NCI-H748 treated with DMSO at 0.1 percent for 48 hours (cell line): ENCODE measurements at regions not wholly inside any gene's neighbourhood (a gene's known extent, or its start where the extent isn't known, plus 50 kb on each side); places are given as distances from the start of the nearest gene placed in this dataset.
"Not testable (repeated sequence)": the region's sequence is repeated elsewhere in the genome, so short reads cannot be mapped to it uniquely, and the experiment has no call there.

ENCODE experiments used
- DNase-seq: peaks from one replicate; lab custom pipeline; 2025; lab: John Stamatoyannopoulos, UW

GRCh38 chr3:174336784-174337183 is 522.4 kb upstream of the NAALADL2 start:
- no peak for DNase-seq

GRCh38 chr3:174337227-174337626 is 521.9 kb upstream of the NAALADL2 start:
- no peak for DNase-seq

- DNase-seq, result no peak
Observed at GRCh38 chr3:174340624-174341587, 518.2 kb upstream of the NAALADL2 start.

- no peak for DNase-seq
Observed at GRCh38 chr3:174342171-174342570, 517.0 kb upstream of the NAALADL2 start.

- DNase-seq, result no peak
Observed at GRCh38 chr3:174342941-174343501, 516.1 kb upstream of the NAALADL2 start.

GRCh38 chr3:174346141-174346540 is 513.0 kb upstream of the NAALADL2 start:
- DNase-seq, result no peak

- no peak for DNase-seq
Observed at GRCh38 chr3:174346571-174346970, 512.6 kb upstream of the NAALADL2 start.

- no peak for DNase-seq
Observed at GRCh38 chr3:174347474-174348138, 511.5 kb upstream of the NAALADL2 start.

GRCh38 chr3:174352227-174352626 is 506.9 kb upstream of the NAALADL2 start:
- DNase-seq, result no peak

GRCh38 chr3:174355505-174355904 is 503.6 kb upstream of the NAALADL2 start:
- DNase-seq, result peak; percentile 4

GRCh38 chr3:174356596-174356995 is 502.5 kb upstream of the NAALADL2 start:
- no peak for DNase-seq

GRCh38 chr3:174358252-174358651 is 500.9 kb upstream of the NAALADL2 start:
- DNase-seq, result no peak

GRCh38 chr3:174362556-174362955 is 496.6 kb upstream of the NAALADL2 start:
- no peak for DNase-seq

- no peak for DNase-seq
Observed at GRCh38 chr3:174363256-174363655, 495.9 kb upstream of the NAALADL2 start.

GRCh38 chr3:174365796-174366195 is 493.3 kb upstream of the NAALADL2 start:
- no peak for DNase-seq

GRCh38 chr3:174366904-174367303 is 492.2 kb upstream of the NAALADL2 start:
- not testable (repeated sequence) for DNase-seq

- no peak for DNase-seq
Observed at GRCh38 chr3:174376346-174376745, 482.8 kb upstream of the NAALADL2 start.

GRCh38 chr3:174377096-174377495 is 482.0 kb upstream of the NAALADL2 start:
- no peak for DNase-seq

GRCh38 chr3:174377684-174378083 is 481.4 kb upstream of the NAALADL2 start:
- no peak for DNase-seq

GRCh38 chr3:174382878-174383277 is 476.3 kb upstream of the NAALADL2 start:
- DNase-seq, result no peak

- DNase-seq, result no peak
Observed at GRCh38 chr3:174387736-174388135, 471.4 kb upstream of the NAALADL2 start.

GRCh38 chr3:174397848-174398247 is 461.3 kb upstream of the NAALADL2 start:
- DNase-seq, result no peak

- no peak for DNase-seq
Observed at GRCh38 chr3:174398761-174399160, 460.4 kb upstream of the NAALADL2 start.
